Neural crest cell (in vitro differentiated cells): ENCODE measurements at regions not wholly inside any gene's neighbourhood (a gene's known extent, or its start where the extent isn't known, plus 50 kb on each side); places are given as distances from the start of the nearest gene placed in this dataset.

Source experiments
- DNase-seq: peaks from one replicate; pipeline ENCODE4 v3.0.0; 2021; ENCODE audit warnings: low read depth, mixed read lengths, low spot score
- H3K27ac Mint-ChIP-seq: one replicate; pipeline ENCODE4 v1.8.0; 2021; ENCODE audit warnings: mild to moderate bottlenecking, mixed read lengths; ENCODE audit not compliant: unreplicated experiment
- H3K27me3 Mint-ChIP-seq: 2 replicates; pipeline ENCODE4 v1.8.0; 2021; ENCODE audit warnings: low read depth, mild to moderate bottlenecking, mixed read lengths
- H3K36me3 Mint-ChIP-seq: 2 replicates; pipeline ENCODE4 v1.8.0; 2021; ENCODE audit warnings: low read depth, mild to moderate bottlenecking, mixed read lengths
- H3K4me1 Mint-ChIP-seq: 2 replicates; pipeline ENCODE4 v1.8.0; 2021; ENCODE audit warnings: mixed read lengths
- H3K4me3 Mint-ChIP-seq: one replicate; pipeline ENCODE4 v1.8.0; 2021; ENCODE audit warnings: mild to moderate bottlenecking, mixed read lengths
- H3K9me3 Mint-ChIP-seq: 2 replicates; pipeline ENCODE4 v1.8.0; 2021; ENCODE audit warnings: mixed read lengths
- CTCF ChIP-seq: fragments of 200-600 bp; sonication (generic); conservative IDR thresholded peaks from 2 replicates; pipeline ENCODE4 v1.5.0; 2021; ENCODE audit warnings: antibody characterized with exemption, mild to moderate bottlenecking

- Mint-ChIP-seq H3K4me3 (no peak overlapping the region), H3K27me3 (no peaks in the 10 kb centered on the region), H3K4me1 (peaks cover 20% of the 10 kb centered on the region), H3K27ac (no peak overlapping the region), H3K36me3 (no peaks in the 10 kb centered on the region), H3K9me3 (no peaks in the 10 kb centered on the region)
- no peak for TF ChIP-seq CTCF
- no peak for DNase-seq
These were observed 53.1 kb upstream of the CHST15 start for GRCh38 chr10:124146483-124146882.

- Mint-ChIP-seq H3K4me1 (peaks cover 20% of the 10 kb centered on the region), H3K27me3 (no peaks in the 10 kb centered on the region), H3K36me3 (no peaks in the 10 kb centered on the region), H3K27ac (no peak overlapping the region), H3K9me3 (no peaks in the 10 kb centered on the region), H3K4me3 (no peak overlapping the region)
- no peak for DNase-seq
- no peak for TF ChIP-seq CTCF
These were observed 51.9 kb upstream of the CHST15 start for GRCh38 chr10:124145109-124145870.

GRCh38 chr10:124144536-124144935, 51.1 kb upstream of the CHST15 start:
- Mint-ChIP-seq H3K36me3 (no peaks in the 10 kb centered on the region), H3K27ac (no peak overlapping the region), H3K4me3 (no peak overlapping the region), H3K4me1 (peaks cover 15% of the 10 kb centered on the region), H3K27me3 (no peaks in the 10 kb centered on the region), H3K9me3 (no peaks in the 10 kb centered on the region)
- DNase-seq, result no peak
- no peak for TF ChIP-seq CTCF

- DNase-seq, result no peak
- Mint-ChIP-seq H3K4me3 (no peak overlapping the region), H3K27me3 (no peaks in the 10 kb centered on the region), H3K9me3 (no peaks in the 10 kb centered on the region), H3K4me1 (peaks cover 7% of the 10 kb centered on the region), H3K36me3 (no peaks in the 10 kb centered on the region), H3K27ac (no peak overlapping the region)
- no peak for TF ChIP-seq CTCF
These were observed 50.3 kb upstream of the CHST15 start for GRCh38 chr10:124143721-124144120.
